GM23338 (cell line): ENCODE measurements at regions not wholly inside any gene's neighbourhood (a gene's known extent, or its start where the extent isn't known, plus 50 kb on each side); places are given as distances from the start of the nearest gene placed in this dataset.

ENCODE experiments used
- ATAC-seq: fragments of 200-7000 bp; cut with Tn5 transposase; 3 replicates; pipeline ENCODE4 v1.9.1; 2020
- DNase-seq: peaks from one replicate; pipeline ENCODE4 v3.0.0-alpha.2; 2015; ENCODE audit warnings: low spot score
- H2AFZ ChIP-seq: fragments of 200-600 bp; sonication (generic); 2 replicates; pipeline ENCODE4 v1.8.0; 2016; ENCODE audit warnings: antibody characterized with exemption, mild to moderate bottlenecking, moderate library complexity
- H3F3A ChIP-seq: fragments of 200-600 bp; sonication (generic); replicated peaks from 2 replicates; pipeline ENCODE4 v1.8.0; 2017; ENCODE audit warnings: antibody characterized with exemption, mixed run types, low read depth
- H3K27ac ChIP-seq: fragments of 200-600 bp; sonication (generic); 2 replicates; pipeline ENCODE4 v1.6.1; 2016; ENCODE audit warnings: low read depth
- H3K27me3 ChIP-seq: fragments of 200-600 bp; sonication (generic); 2 replicates; pipeline ENCODE4 v1.8.0; 2016; ENCODE audit warnings: mild to moderate bottlenecking, mixed run types, moderate library complexity; ENCODE audit not compliant: insufficient read depth
- H3K36me3 ChIP-seq: fragments of 200-600 bp; sonication (generic); 2 replicates; pipeline ENCODE4 v1.8.0; 2016; ENCODE audit warnings: mild to moderate bottlenecking; ENCODE audit not compliant: insufficient read depth
- H3K4me1 ChIP-seq: fragments of 200-600 bp; sonication (generic); 2 replicates; pipeline ENCODE4 v1.8.0; 2016; ENCODE audit warnings: mild to moderate bottlenecking, moderate library complexity; ENCODE audit not compliant: insufficient read depth
- H3K4me2 ChIP-seq: fragments of 200-600 bp; sonication (generic); 2 replicates; pipeline ENCODE4 v1.7.1; 2017; ENCODE audit warnings: mixed run types
- H3K4me3 ChIP-seq: fragments of 200-600 bp; sonication (generic); 2 replicates; pipeline ENCODE4 v1.6.1; 2016; ENCODE audit warnings: mixed run types
- H3K79me2 ChIP-seq: fragments of 200-600 bp; sonication (generic); replicated peaks from 2 replicates; pipeline ENCODE4 v1.8.0; 2017; ENCODE audit warnings: mild to moderate bottlenecking; ENCODE audit not compliant: insufficient read depth
- H3K9me2 ChIP-seq: fragments of 200-600 bp; sonication (generic); 2 replicates; pipeline ENCODE4 v1.8.0; 2017; ENCODE audit not compliant: insufficient read depth
- H4K20me1 ChIP-seq: fragments of 200-600 bp; sonication (generic); replicated peaks from 2 replicates; pipeline ENCODE4 v1.8.0; 2017; ENCODE audit warnings: mild to moderate bottlenecking; ENCODE audit not compliant: insufficient read depth
- H3K27ac Mint-ChIP-seq: 2 replicates; pipeline ENCODE4 v1.8.0; 2020; ENCODE audit warnings: inconsistent platforms, mild to moderate bottlenecking, moderate library complexity, mixed read lengths
- H3K27me3 Mint-ChIP-seq: 3 replicates; pipeline ENCODE4 v1.8.0; 2022; ENCODE audit warnings: low read depth, mild to moderate bottlenecking, moderate library complexity, mixed read lengths, inconsistent platforms; ENCODE audit not compliant: insufficient read depth, poor library complexity
- H3K36me3 Mint-ChIP-seq: 3 replicates; pipeline ENCODE4 v1.8.0; 2021; ENCODE audit warnings: low read depth, mild to moderate bottlenecking, inconsistent platforms, moderate library complexity, mixed read lengths
- H3K4me1 Mint-ChIP-seq: 3 replicates; pipeline ENCODE4 v1.8.0; 2020; ENCODE audit warnings: mild to moderate bottlenecking, inconsistent platforms, mixed read lengths
- H3K4me3 Mint-ChIP-seq: 3 replicates; pipeline ENCODE4 v1.8.0; 2021; ENCODE audit warnings: moderate library complexity, mild to moderate bottlenecking, inconsistent platforms, mixed read lengths
- H3K9me3 Mint-ChIP-seq: 3 replicates; pipeline ENCODE4 v1.8.0; 2020; ENCODE audit warnings: moderate library complexity, mild to moderate bottlenecking, inconsistent platforms, mixed read lengths
- CREB1 ChIP-seq: fragments of 250-450 bp; sonication (Bioruptor Pico); IDR thresholded peaks from 2 replicates; pipeline ENCODE4 v1.5.0; 2020; ENCODE audit warnings: low read depth, mild to moderate bottlenecking, moderate library complexity
- CTCF ChIP-seq, 2 experiments: fragments of 200-600 bp in 1 of 2; sonication (generic) in 1 of 2; conservative IDR thresholded peaks; 2 replicates each; pipeline versions ENCODE4 v1.5.1 to v1.6.1; 2016 to 2017; ENCODE audit warnings: antibody characterized with exemption in 2 of 2, low read depth in 2 of 2, mild to moderate bottlenecking in 2 of 2, moderate library complexity in 1 of 2
- ETS1 ChIP-seq: IDR thresholded peaks from 2 replicates; pipeline ENCODE4 v1.6.1; 2016; ENCODE audit warnings: antibody characterized with exemption
- EZH2 ChIP-seq: fragments of 200-600 bp; sonication (generic); IDR thresholded peaks from one replicate; pipeline ENCODE4 v1.8.0; 2017; ENCODE audit warnings: antibody characterized with exemption, mild to moderate bottlenecking, low read depth; ENCODE audit not compliant: unreplicated experiment
- EZH2phosphoT487 ChIP-seq: fragments of 200-600 bp; sonication (generic); IDR thresholded peaks from one replicate; pipeline ENCODE4 v1.8.1; 2018; ENCODE audit warnings: antibody characterized with exemption; ENCODE audit not compliant: unreplicated experiment
- STAT1 ChIP-seq: IDR thresholded peaks from one replicate; pipeline ENCODE4 v1.6.1; 2016; ENCODE audit warnings: antibody characterized with exemption; ENCODE audit not compliant: unreplicated experiment
- ZNF462 ChIP-seq: fragments of 250-450 bp; sonication (Bioruptor Pico); IDR thresholded peaks from 2 replicates; pipeline ENCODE4 v1.5.0; 2020; ENCODE audit warnings: mild to moderate bottlenecking, moderate library complexity

- H2AFZ ChIP-seq = peak overlapping the region; percentile 0; the same call in 1 of the 2 replicates
- peak; percentile 68 for DNase-seq
Observed at GRCh38 chr10:84076540-84077195, 62.6 kb upstream of the GHITM start.

More at GRCh38 chr10:84076540-84077195, 62.6 kb upstream of the GHITM start:
- Histone ChIP-seq H3F3A (no peaks in the 10 kb centered on the region), H3K27ac (no peak overlapping the region), H3K27me3 (no peaks in the 10 kb centered on the region), H4K20me1 (no peaks in the 10 kb centered on the region), H3K4me3 (no peak overlapping the region), H3K4me2 (no peak overlapping the region), H3K79me2 (no peaks in the 10 kb centered on the region), H3K36me3 (no peaks in the 10 kb centered on the region), H3K4me1 (peaks cover 7% of the 10 kb centered on the region; the same call in 1 of the 2 replicates), H3K9me2 (0 out of 2 replicates have a peak, but pooled peaks cover 11% of the 10 kb centered on the region)
- Mint-ChIP-seq H3K9me3 (no peaks in the 10 kb centered on the region), H3K4me1 (peaks cover 9% of the 10 kb centered on the region; the same call in 2 of the 3 replicates), H3K4me3 (no peak overlapping the region), H3K27me3 (no peaks in the 10 kb centered on the region), H3K27ac (no peak overlapping the region), H3K36me3 (no peaks in the 10 kb centered on the region; the same call in 2 of the 3 replicates)
- peak; percentile 92 for ATAC-seq
- no peak for TF ChIP-seq STAT1
- no peak for TF ChIP-seq ETS1
- no peak for TF ChIP-seq EZH2
- TF ChIP-seq CREB1 (CRISPR knock-in tag) = no peak
- 0 out of 2 replicates have a peak, but pooled peaks have one; percentile 22 for TF ChIP-seq ZNF462 (CRISPR knock-in tag)
- no peak for TF ChIP-seq EZH2phosphoT487
- TF ChIP-seq CTCF (conservative IDR thresholded peaks at IDR 0.05; ENCODE audit: low read depth in 2 of 2) = peak; percentile 58 to 62
